ENCODE measurements at regions not wholly inside any gene's neighbourhood (a gene's known extent, or its start where the extent isn't known, plus 50 kb on each side); places are given as distances from the start of the nearest gene placed in this dataset.

DNA sequence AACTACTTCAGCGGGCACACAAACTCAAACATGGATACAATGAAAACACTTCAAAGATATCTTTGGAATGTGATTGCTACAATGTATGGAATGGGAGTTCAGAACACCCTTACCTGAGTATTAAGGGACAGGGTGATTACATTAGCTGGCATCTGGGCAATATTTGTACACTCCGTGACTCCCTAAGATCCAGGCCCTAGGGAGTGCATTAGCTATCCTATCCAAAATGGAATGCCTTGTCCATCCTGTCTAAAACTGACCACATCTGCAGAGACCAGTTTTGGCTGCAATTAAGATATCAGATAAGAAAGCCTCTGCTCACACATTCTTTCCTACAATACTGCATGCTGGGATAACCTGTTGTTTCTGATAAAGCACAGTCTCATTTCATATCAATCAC is 176.6 kb upstream of the EMCN start:
- no peak for TF ChIP-seq CTCF (IDR thresholded peaks at IDR 0.05; ENCODE audit: low read depth, low read length, missing control alignments)
- no peak for DNase-seq (ENCODE audit: low read depth)

GRCh38 chr4:100690812-100691211 is 173.0 kb upstream of the EMCN start:
- TF ChIP-seq CTCF (IDR thresholded peaks at IDR 0.05; ENCODE audit: low read depth, low read length, missing control alignments): no peak

More for the DNA sequence above, 176.6 kb upstream of the EMCN start:
- no peak overlapping the region for H3K4me3 ChIP-seq (ENCODE audit: low read depth, low read length)

DNA sequence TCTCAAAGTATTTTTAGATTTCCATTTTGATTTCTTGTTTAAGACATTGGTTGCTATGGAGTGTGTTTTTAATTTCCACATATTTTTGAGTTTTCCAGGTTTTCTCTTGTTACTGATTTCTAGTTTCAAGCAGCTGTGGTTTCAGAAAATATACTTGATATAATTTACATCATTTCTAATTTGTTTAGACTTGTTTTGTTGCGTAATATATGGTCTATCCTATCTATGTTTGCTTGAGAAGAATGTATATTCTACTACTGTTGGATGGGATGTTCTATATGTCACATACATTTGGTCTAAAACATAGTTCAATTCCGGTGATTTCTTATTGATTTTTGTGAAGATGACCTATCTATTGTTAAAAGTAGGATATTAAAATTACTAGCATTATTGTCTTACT is 170.5 kb upstream of the EMCN start:
- no peak overlapping the region for H3K4me3 ChIP-seq (ENCODE audit: low read depth, low read length)
- no peak for DNase-seq (ENCODE audit: low read depth)
- TF ChIP-seq CTCF (IDR thresholded peaks at IDR 0.05; ENCODE audit: low read depth, low read length, missing control alignments): no peak

More at GRCh38 chr4:100690812-100691211, 173.0 kb upstream of the EMCN start:
- H3K4me3 ChIP-seq (ENCODE audit: low read depth, low read length): no peak overlapping the region
- DNase-seq (ENCODE audit: low read depth): no peak

- no peak for TF ChIP-seq CTCF (IDR thresholded peaks at IDR 0.05; ENCODE audit: low read depth, low read length, missing control alignments)
- DNase-seq (ENCODE audit: low read depth): no peak
- no peak overlapping the region for H3K4me3 ChIP-seq (ENCODE audit: low read depth, low read length)
Observed at GRCh38 chr4:100682477-100683218, 164.8 kb upstream of the EMCN start.

DNA sequence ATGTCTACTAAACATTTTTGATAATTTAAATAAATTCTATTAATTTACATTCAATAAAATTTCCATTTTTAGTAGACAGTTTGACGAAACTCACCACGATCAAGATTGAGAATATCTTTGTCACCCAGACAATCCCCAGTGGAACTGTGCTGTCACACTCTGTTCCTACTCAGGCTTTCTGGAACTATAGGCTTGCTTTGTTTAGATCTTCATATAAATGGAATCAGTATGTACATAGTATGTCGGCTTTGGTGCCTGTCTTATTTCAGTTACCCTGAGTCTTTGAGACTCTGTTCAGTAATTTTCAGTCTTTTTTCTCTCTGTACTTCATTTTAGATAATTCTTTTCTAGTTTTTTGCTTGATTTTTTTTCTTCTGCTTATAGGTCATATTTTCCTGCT is 163.5 kb upstream of the EMCN start:
- no peak overlapping the region for H3K4me3 ChIP-seq (ENCODE audit: low read depth, low read length)
- DNase-seq (ENCODE audit: low read depth): no peak
- no peak for TF ChIP-seq CTCF (IDR thresholded peaks at IDR 0.05; ENCODE audit: low read depth, low read length, missing control alignments)

DNA sequence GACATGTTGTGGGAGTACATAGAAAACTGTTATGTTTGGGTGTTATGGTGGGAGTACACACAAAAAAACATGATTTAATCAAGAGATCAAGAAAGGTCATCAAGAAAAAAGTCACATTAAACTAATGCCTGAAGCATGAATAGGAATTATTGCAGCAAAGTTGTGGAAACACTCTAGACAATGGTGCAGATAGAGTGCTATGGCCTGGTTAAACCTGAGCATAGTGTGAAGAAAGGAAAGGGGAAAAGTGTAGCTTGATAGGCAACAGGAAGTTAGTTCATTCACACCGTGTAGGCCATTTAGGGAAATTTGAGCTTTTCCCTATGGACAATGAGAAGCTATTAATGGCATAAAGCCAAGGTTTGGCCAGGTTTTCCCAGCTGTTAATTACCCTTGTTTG is 162.1 kb upstream of the EMCN start:
- DNase-seq (ENCODE audit: low read depth): no peak
- TF ChIP-seq CTCF (IDR thresholded peaks at IDR 0.05; ENCODE audit: low read depth, low read length, missing control alignments): no peak
- H3K4me3 ChIP-seq (ENCODE audit: low read depth, low read length): no peak overlapping the region

- TF ChIP-seq CTCF (IDR thresholded peaks at IDR 0.05; ENCODE audit: low read depth, low read length, missing control alignments): no peak
- no peak overlapping the region for H3K4me3 ChIP-seq (ENCODE audit: low read depth, low read length)
- DNase-seq (ENCODE audit: low read depth): no peak
Observed at GRCh38 chr4:100674976-100675375, 157.2 kb upstream of the EMCN start.

All from GM12864 (cell line).